ENCODE measurements at regions not wholly inside any gene's neighbourhood (a gene's known extent, or its start where the extent isn't known, plus 50 kb on each side); places are given as distances from the start of the nearest gene placed in this dataset.

GRCh38 chr6:82840571-82840970 lies 225.1 kb downstream of the UBE3D start:
- Histone ChIP-seq H3K27ac (no peak overlapping the region), H3K27me3 (no peaks in the 10 kb centered on the region), H3K4me3 (no peak overlapping the region), H3K9me3 (no peaks in the 10 kb centered on the region), H3K9ac (ENCODE audit: low read depth in 2 of 2, low read length in 2 of 2) (no peak overlapping the region), H3K4me1 (no peaks in the 10 kb centered on the region), H3K36me3 (no peaks in the 10 kb centered on the region)
- no peak for TF ChIP-seq CTCF (IDR thresholded peaks at IDR 0.05)
- intact Hi-C loops (cut with DNase I): no loop called here
- no peak for DNase-seq

- intact Hi-C loops (cut with DNase I): no loop called here
- Histone ChIP-seq H3K9ac (ENCODE audit: low read depth in 2 of 2, low read length in 2 of 2) (no peak overlapping the region), H3K27ac (no peak overlapping the region), H3K27me3 (no peaks in the 10 kb centered on the region), H3K4me1 (no peaks in the 10 kb centered on the region), H3K4me3 (no peak overlapping the region), H3K9me3 (no peaks in the 10 kb centered on the region), H3K36me3 (no peaks in the 10 kb centered on the region)
- no peak for TF ChIP-seq CTCF (IDR thresholded peaks at IDR 0.05)
- no peak for DNase-seq
Measured at GRCh38 chr6:82841309-82841708, 224.3 kb downstream of the UBE3D start.

All from colonic mucosa (tissue), 4 donors.